ENCODE measurements at regions not wholly inside any gene's neighbourhood (a gene's known extent, or its start where the extent isn't known, plus 50 kb on each side); places are given as distances from the start of the nearest gene placed in this dataset.

DNA sequence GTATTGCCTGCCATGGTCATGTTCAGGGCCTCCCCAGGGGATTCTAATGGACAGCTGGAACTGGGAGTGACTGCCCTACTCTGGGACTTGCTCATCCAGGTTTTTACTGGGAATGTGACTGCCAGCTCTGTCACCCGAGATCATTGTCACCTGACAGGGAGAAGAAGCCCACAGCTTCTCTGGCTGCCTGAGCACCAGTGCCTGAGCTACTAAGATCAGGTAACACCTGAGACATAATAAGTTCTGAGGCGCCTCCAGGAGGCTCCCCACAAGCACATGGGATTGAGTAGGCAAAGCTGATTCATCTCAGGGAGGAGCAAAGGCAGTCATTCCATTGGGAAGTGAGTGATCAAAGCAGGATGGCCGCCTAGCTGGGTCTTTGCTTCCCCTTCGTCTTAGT, 84.2 kb upstream of the GALNT18 start:
- TF ChIP-seq, protein P1, sequence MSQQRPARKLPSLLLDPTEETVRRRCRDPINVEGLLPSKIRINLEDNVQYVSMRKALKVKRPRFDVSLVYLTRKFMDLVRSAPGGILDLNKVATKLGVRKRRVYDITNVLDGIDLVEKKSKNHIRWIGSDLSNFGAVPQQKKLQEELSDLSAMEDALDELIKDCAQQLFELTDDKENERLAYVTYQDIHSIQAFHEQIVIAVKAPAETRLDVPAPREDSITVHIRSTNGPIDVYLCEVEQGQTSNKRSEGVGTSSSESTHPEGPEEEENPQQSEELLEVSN (IDR thresholded peaks at IDR 0.05; ENCODE audit: borderline replicate concordance, low read depth) = no peak
- TF ChIP-seq, protein P2, sequence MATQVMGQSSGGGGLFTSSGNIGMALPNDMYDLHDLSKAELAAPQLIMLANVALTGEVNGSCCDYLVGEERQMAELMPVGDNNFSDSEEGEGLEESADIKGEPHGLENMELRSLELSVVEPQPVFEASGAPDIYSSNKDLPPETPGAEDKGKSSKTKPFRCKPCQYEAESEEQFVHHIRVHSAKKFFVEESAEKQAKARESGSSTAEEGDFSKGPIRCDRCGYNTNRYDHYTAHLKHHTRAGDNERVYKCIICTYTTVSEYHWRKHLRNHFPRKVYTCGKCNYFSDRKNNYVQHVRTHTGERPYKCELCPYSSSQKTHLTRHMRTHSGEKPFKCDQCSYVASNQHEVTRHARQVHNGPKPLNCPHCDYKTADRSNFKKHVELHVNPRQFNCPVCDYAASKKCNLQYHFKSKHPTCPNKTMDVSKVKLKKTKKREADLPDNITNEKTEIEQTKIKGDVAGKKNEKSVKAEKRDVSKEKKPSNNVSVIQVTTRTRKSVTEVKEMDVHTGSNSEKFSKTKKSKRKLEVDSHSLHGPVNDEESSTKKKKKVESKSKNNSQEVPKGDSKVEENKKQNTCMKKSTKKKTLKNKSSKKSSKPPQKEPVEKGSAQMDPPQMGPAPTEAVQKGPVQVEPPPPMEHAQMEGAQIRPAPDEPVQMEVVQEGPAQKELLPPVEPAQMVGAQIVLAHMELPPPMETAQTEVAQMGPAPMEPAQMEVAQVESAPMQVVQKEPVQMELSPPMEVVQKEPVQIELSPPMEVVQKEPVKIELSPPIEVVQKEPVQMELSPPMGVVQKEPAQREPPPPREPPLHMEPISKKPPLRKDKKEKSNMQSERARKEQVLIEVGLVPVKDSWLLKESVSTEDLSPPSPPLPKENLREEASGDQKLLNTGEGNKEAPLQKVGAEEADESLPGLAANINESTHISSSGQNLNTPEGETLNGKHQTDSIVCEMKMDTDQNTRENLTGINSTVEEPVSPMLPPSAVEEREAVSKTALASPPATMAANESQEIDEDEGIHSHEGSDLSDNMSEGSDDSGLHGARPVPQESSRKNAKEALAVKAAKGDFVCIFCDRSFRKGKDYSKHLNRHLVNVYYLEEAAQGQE (IDR thresholded peaks at IDR 0.05) = no peak
- TF ChIP-seq, protein P3, sequence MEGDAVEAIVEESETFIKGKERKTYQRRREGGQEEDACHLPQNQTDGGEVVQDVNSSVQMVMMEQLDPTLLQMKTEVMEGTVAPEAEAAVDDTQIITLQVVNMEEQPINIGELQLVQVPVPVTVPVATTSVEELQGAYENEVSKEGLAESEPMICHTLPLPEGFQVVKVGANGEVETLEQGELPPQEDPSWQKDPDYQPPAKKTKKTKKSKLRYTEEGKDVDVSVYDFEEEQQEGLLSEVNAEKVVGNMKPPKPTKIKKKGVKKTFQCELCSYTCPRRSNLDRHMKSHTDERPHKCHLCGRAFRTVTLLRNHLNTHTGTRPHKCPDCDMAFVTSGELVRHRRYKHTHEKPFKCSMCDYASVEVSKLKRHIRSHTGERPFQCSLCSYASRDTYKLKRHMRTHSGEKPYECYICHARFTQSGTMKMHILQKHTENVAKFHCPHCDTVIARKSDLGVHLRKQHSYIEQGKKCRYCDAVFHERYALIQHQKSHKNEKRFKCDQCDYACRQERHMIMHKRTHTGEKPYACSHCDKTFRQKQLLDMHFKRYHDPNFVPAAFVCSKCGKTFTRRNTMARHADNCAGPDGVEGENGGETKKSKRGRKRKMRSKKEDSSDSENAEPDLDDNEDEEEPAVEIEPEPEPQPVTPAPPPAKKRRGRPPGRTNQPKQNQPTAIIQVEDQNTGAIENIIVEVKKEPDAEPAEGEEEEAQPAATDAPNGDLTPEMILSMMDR (IDR thresholded peaks at IDR 0.05) = no peak
- TF ChIP-seq MAZ (IDR thresholded peaks at IDR 0.05; ENCODE audit: borderline replicate concordance, low read depth, low read length) = no peak
- TF ChIP-seq BHLHE40 (IDR thresholded peaks at IDR 0.05; ENCODE audit: low read depth, low read length) = no peak

Data from A549 (cell line).